A549 (cell line): ENCODE measurements at regions not wholly inside any gene's neighbourhood (a gene's known extent, or its start where the extent isn't known, plus 50 kb on each side); places are given as distances from the start of the nearest gene placed in this dataset.

Experiments used
- CEBPB ChIP-seq, 2 experiments: fragments of >200 bp in 1 of 2; sonication (Bioruptor Twin) in 1 of 2; formaldehyde crosslinking in 1 of 2; IDR thresholded peaks; 2 replicates each; pipeline ENCODE4 v1.6.1; 2012 to 2016
- CTCF ChIP-seq: fragments of >200 bp; sonication (Bioruptor Twin); formaldehyde crosslinking; IDR thresholded peaks from 3 replicates; pipeline ENCODE4 v1.5.1; 2016
- EP300 ChIP-seq, 2 experiments: fragments of >200 bp; sonication (Bioruptor Twin); formaldehyde crosslinking; IDR thresholded peaks; 2 replicates in 1 of 2; 3 replicates in 1 of 2; pipeline ENCODE4 v1.6.1; 2016 to 2017
- ESRRA ChIP-seq: fragments of 150-350 bp; IDR thresholded peaks from 2 replicates; pipeline ENCODE4 v1.6.1; 2014; ENCODE audit warnings: mild to moderate bottlenecking, low read length, borderline replicate concordance
- JUN ChIP-seq, 2 experiments: fragments of >200 bp; sonication (Bioruptor Twin); formaldehyde crosslinking; IDR thresholded peaks; 2 replicates in 1 of 2; 3 replicates in 1 of 2; pipeline ENCODE4 v1.6.1; 2016 to 2017
- KDM1A ChIP-seq: fragments of 200-600 bp; sonication (generic); IDR thresholded peaks from 2 replicates; pipeline ENCODE4 v1.6.1; 2016; ENCODE audit warnings: low read depth, mild to moderate bottlenecking
- MAX ChIP-seq: IDR thresholded peaks from 2 replicates; pipeline ENCODE4 v1.6.1; 2012
- MYC ChIP-seq: IDR thresholded peaks from 2 replicates; pipeline ENCODE4 v1.6.1; 2012; ENCODE audit warnings: mild to moderate bottlenecking, inconsistent platforms, low read length, improper control_type of control experiment, borderline replicate concordance
- NFE2L2 ChIP-seq: fragments of 150-350 bp; conservative IDR thresholded peaks from 2 replicates; pipeline ENCODE4 v1.6.1; 2014; ENCODE audit warnings: low read length
- POLR2A ChIP-seq: IDR thresholded peaks from 2 replicates; pipeline ENCODE4 v1.6.1; 2012; ENCODE audit warnings: mild to moderate bottlenecking, low read length
- REST ChIP-seq: fragments of 200-600 bp; sonication (generic); IDR thresholded peaks from 2 replicates; pipeline ENCODE4 v1.6.1; 2016; ENCODE audit warnings: antibody characterized with exemption, mild to moderate bottlenecking, moderate library complexity
- RNF2 ChIP-seq: fragments of 200-600 bp; sonication (generic); IDR thresholded peaks from 2 replicates; pipeline ENCODE4 v1.6.1; 2016; ENCODE audit warnings: low read depth, mild to moderate bottlenecking, antibody characterized with exemption, moderate library complexity, borderline replicate concordance
- TP53 ChIP-seq: fragments of 250-450 bp; sonication (Bioruptor Pico); IDR thresholded peaks from 2 replicates; pipeline ENCODE4 v1.5.0; 2021; ENCODE audit warnings: mild to moderate bottlenecking, moderate library complexity

- TF ChIP-seq NFE2L2, result no peak
- TF ChIP-seq RNF2, result no peak
- TF ChIP-seq EP300 (IDR thresholded peaks at IDR 0.05), result no peak
- TF ChIP-seq CTCF, result no peak
- no peak for TF ChIP-seq KDM1A
- no peak for TF ChIP-seq ESRRA
- TF ChIP-seq CEBPB (IDR thresholded peaks at IDR 0.05), result no peak
- TF ChIP-seq REST, result no peak
- no peak for TF ChIP-seq TP53 (CRISPR knock-in tag)
- no peak for TF ChIP-seq JUN (IDR thresholded peaks at IDR 0.05)
- no peak for TF ChIP-seq MYC
- no peak for TF ChIP-seq MAX
- TF ChIP-seq POLR2A, result no peak
Observed at GRCh38 chr21:14602382-14602958, 56.4 kb upstream of the SAMSN1 start.
